Kidney capillary endothelial cell (primary cell): ENCODE measurements at regions not wholly inside any gene's neighbourhood (a gene's known extent, or its start where the extent isn't known, plus 50 kb on each side); places are given as distances from the start of the nearest gene placed in this dataset.
A peak's percentile ranks its signal among the peaks of the same experiment; 100 is the strongest.

Source experiments
- DNase-seq: peaks from one replicate; pipeline ENCODE4 v3.0.0-alpha.2; 2018; ENCODE audit warnings: low spot score

DNA sequence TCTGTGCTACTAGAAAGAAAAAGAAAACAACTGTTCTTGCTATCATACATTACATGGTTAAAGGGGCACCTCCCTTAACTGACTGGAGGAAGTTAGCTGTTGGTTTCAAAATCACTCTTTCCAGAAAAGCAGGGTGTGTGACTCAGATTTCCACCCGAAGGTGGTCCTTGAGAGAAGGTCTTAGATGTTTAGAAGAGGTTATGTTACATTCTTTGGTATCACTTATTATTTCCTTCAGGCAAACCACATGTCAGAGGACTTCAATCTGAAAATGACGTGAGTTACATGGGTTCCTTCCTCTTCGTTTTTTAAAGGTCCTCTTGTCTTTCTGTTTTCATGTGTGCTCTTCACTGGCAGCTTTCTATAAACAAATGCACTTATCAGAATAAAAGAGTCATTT, 307.9 kb upstream of the CBLB start:
- DNase-seq = no peak

DNA sequence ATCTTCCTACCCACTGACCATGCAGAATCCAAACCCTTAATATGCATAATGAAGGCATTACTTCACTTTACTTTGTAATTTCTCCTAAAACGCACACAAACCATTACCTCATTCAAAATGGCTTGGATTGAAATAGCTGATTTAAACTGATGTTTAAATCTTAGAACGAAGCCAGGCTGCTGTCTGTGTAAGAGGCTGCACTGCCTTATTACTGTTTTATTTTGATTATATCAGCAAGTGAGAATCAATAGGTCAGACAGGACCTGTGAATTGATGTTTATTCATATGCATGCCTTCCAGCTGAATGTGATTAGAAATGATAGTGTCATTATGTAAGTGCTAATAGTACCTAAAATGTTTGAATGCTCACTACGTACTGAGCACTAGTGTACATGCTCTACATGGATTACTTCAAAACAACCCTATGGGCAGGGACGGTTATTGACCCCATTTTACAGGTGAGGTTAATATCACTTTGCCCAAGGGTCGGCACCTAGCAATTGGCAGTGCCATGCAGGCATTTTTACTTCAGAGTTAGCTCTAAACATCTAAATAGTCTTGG, 314.2 kb upstream of the CBLB start:
- DNase-seq = no peak

DNA sequence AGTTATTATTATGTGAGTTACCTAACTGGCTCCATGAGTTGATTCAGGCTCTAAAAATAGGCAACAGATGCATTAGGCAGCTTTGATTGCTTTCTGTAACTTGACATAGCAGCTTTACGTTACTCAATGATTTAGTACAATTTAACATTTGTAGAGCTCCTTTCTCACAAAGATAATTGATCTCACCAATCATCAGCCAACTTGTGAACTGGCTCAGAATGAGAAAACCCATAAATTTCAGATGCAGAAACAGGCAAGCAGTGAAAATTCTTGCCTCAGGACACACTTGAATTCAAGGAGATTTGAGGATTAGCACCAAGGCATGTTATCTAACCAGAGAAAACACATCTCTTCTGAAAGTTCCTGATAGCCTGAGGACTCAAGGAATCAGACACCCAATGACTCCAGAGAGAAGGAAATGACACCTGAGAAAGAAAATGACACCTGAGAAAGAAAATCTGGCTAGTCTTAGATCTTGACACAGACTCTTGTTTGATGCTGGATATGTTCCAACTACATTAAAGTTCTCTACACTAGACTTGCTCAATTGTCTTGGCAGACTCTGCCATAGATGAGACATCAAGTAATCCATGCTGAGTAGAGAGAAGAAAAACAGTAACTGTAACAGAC, 315.1 kb upstream of the CBLB start:
- DNase-seq = no peak

DNA sequence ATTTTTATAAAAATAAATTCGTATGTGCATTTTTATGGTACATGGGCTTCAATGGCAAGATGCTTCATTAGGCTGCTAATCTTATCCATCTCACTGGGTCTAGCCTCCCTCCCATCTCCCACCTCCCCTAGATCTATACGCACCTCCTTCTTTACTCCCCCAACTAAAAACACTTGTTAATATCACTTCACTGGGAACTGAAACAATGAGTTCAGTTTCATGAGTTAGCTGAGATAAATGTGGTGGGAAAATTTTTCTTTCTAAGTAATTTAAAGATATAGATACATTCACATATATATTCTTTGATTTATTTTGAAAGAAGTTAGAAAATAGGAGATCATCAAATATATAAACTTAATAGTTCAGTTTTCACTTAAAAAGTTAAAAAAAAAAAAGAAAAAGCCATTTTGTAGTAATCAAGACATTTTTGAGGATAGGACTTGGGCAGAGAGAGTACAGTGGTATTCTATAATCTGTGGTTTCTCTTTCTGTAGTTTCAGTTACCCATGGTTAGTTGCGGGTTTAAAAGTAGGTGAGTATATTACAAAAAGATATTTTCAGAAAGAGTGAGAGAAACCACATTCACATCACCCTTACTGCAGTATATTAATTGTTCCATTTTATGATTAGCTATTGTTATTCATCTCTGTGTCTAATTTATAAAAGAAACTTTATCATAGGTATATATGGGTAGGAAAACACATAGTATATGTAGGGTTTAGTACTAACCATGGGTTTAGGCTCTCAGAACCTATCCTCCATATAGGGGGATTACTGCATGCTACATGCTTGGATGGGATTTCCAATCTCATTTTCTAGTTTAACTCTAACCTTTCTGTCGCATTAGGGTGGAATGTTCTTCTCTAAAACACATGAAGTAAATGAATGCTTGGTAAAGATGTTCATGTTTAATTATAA, 316.0 kb upstream of the CBLB start:
- no peak for DNase-seq

DNA sequence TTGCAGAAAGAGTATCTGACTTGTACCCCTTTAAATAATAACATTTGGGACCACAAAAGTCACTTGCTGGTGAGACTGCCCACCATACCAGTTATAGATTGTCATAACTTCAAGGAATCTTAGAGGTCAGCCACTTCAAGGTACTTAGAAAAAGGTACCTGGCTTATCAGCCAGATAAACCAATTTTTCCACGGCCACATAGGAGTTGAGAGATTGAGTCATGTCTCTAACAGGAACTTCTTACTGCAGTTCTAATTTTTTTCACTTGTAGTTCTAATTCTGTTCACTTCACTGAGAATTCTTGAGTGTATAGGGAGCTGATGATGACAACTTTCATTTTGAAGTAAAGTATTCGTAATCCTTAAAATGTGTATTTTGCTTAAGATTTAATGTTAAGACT, 317.1 kb upstream of the CBLB start:
- DNase-seq = no peak

DNA sequence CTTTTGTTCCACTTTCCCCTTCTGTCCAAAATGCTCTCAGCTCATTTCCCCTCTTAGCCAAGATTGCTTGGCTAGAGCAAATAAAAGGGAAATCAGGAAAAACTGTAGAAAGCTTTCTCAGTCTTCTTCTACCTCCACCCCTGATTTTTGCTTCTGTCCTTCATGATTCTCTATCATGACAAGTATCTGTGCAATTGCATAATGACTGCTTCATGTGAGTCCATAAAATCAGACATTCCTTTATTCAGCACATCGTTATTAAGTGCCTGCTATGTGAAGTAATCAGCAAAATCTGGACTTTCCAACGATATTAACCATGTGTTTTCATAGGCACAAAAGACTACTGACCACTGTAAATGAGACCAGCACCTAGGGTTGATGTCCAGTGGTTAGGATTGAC, 321.5 kb upstream of the CBLB start:
- DNase-seq = no peak

DNA sequence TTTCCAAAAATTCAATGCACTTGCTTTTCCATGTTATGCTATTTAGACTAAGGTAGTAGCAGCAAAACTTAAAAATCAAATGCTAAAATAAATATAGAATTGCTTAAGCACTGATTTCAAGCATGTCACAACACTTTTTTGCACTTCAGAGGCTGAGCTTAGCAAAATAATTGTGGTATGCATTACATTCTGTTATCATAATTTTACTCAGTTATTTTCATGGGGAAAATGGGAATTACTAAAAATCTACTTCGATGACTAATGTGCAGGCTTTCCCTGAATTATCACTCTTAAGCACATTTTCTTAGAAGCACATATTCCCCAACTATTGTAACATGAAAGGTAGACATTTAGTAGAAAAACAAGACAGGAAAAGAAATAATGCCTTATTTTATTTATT, 322.4 kb upstream of the CBLB start:
- DNase-seq = no peak

DNA sequence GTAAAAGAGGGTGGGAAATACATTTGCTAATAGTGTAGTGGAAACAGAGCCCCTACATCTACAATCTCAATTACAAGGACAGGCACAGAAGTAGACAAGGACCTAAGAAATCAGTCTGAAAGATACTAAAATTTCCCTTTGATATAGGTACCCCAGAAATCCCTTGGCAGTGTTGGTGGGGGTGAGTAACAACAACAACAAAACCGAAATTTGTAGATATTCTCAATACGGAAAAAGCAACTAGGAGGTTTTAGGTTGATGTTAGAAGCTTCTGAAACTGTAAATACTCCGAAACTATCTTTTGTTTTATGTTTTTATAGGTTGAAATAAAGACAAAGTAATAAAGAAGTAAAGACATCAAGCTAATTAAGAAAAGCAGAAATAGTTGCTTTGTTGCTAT, 323.1 kb upstream of the CBLB start:
- DNase-seq = no peak

DNA sequence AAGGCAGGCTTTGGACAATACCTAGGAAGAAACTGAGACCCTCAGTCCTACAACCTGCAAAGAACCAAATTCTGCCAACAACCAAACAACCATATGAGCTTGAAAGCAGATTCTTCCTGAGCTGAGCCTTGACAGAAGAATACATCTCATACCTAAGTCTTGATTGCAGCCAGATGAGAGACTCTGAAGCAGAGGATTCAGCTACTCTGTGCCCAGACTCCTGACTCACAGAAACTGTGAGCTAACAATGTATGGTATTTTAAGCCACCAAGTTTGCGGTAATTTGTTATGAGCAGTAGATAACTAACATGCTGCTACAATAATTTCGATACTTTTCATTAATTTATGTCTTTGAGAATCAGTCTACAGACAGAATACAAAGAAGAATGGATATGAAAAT, 325.1 kb upstream of the CBLB start:
- DNase-seq = no peak

DNA sequence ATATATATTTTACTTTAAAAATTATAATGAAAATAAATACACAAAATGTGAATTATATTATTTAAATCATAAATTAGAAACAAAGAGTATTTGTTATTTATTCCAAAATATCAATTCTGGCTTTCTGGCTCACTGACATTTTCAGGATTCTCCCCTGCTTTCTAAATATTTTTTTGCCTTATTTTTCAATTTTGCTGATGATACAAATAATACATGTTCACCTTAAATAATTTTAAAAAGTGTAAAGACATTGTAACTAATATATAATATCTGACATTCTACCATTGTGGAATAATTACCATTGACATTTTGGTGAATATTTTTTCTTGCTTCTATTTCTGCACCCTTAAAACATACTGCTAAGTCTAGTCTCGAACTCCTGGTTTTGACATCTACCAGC, 325.9 kb upstream of the CBLB start:
- DNase-seq = no peak

DNA sequence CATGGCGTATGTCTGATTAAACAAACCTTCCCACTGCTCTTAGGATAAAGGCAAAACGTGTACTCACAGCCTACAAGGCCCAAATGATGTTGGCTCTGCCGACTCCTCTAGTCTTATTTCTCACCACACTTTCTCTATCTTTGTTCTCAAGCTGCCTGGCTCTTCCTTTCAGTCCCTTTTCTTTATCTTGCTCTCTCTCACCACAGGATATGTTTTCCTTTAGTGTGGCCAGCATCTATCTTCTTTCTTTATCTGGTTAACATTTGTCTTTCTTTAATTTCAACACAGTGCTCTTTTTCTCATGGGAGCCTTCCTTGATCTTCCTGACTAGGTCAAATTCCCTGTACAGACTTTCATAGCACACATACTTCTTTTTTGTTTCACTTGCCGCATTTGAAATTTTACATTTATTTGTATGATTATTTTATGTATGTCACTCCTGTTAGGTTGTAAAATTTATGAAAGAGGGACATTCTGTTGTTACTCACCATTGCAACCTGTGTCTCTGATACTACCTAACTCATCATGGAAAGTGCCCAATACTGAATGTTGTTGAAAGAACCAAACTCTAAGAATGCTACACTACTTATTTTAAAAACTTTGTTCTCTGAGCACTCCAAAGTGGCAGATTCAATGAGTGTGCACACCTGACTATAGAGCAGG, 328.9 kb upstream of the CBLB start:
- DNase-seq = no peak

DNA sequence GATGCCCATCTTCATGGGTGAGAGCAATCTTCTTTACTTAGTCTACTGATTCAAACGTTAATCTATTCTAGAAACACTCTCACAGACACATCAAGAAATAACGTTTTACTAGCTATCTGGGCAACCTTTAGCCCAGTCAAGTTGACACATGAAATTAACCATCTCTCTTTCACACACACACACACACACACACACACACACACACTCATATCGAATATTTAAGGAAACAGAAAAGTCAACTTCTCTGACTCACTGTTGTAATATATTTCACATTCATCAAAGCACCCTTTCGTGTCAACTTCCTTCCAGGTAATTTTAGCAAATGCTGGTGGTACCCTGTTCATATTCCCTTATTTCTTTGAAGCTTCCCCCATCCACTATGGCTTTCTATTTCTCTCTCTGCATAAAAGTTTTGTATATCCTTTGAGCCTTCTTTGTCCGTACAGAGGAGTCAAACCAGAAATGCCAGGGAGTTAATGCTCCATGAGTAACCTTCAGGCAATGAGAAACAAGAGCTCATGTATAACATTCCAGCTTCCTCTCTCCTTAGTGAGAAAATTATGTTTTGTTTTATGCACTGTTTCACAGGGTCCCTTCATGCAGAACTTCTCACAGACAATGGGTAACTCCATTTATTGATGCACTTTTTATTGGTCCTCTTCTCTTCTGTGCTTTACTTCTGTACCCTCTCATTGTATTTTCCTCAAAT, 335.5 kb upstream of the CBLB start:
- DNase-seq = no peak

DNA sequence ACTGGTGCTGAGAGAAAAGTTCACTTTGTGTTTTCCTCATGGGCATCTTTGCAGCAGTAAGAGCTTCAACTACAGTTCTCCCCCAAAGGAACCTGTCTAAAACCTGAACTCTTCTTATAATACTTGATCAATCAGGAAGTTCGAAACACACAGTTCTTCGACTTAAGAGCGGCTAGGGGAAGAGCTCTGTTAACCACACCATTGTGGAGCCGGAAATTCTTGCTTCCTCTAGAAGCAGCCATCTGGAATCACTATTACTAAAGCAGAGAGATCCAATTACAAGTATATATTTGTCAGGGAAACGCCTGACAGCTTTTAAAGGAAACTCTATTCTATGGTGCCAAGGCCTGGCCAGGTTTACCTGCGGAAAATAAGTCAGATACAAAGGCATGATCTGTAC, 337.3 kb upstream of the CBLB start:
- DNase-seq = peak; percentile 59

DNA sequence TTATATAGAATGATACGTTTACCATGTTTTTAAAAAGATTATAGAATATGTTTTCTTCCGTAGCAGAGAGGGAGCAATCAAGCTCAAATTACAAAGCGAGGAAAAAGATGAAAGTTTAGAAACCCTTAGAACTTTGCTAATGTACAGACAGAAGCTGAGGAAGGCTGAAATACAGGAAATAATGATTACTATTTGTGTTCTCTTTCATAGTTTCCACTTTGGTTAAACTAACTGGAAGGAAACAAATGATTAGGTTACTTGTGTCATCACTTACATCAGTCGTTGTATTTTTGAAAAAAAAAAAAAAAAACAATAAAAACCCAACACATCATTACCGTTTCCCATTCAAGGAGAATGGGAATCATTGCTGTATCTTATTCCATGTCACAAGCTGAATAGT, 337.8 kb upstream of the CBLB start:
- DNase-seq = no peak

DNA sequence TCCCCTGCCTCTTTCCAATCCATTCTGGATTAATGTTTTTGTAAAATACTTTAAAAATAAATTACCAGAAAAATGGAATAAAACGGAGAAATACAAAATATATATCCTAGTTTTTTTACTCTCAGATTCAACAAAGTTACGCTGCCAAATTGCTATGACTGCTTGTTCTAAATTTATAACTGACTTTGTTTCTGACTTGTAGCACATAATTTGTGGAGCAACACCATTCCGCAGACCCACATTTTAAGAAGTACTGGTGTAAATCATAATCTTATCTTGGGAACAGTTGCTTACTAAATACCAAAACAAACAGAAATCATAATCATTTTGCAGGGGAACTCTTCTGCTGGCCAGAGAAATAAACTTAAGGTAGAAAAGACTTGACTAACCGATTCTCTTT, 339.4 kb upstream of the CBLB start:
- no peak for DNase-seq

DNA sequence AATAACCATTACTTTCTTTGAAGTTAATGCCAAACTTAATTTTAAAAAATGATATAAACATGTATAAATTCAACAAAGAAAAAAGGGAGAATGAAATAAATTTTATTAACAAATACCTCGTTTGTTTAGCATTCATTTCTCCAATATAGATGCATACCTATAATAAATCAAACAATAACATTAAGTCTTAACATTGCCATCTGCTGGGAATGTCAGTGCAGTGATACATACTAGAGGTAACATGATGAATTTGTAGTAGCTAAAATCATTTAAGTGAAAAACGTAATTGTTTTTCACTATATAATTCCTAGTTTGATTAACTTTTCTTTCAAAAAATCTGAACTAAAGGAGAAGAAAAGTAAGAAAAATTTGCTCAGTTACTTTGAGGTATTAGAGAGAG, 340.2 kb upstream of the CBLB start:
- DNase-seq = peak; percentile 17

DNA sequence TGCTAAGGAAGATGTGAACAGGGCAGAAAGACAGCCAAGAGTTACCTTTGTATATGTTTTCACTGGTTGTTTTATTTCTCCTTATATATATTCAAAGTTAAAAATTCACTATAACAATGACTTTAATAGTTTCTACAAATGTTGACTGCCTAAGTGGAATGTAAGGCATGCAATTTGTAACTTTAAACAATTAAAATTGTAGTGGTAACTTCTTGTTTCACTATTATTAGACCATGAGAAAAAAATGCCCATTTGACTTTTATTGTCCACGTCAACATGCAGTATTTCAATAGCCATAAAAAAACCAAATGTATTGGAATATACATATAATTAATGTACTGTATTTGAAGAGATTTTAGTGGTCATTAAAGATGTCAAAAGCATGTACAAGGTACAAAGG, 340.7 kb upstream of the CBLB start:
- no peak for DNase-seq

DNA sequence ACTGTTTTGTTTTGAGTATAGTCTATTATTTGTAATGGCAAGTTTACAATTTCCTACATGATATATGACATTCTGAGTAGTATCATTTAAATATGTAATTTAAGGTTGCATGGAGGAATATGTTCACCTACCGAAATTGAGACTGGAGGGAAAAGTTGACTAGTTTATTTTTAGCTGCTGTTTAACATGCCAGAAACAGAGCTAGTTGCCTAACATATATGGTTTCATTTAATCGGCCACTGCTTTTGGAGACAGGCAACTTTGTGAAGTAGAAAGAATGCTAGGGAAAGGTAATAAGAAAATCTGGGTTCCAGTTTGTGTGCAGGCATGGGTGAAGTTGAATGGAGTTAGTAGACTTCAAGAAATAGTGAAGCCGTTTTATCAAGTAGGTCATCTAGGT, 342.1 kb upstream of the CBLB start:
- no peak for DNase-seq

DNA sequence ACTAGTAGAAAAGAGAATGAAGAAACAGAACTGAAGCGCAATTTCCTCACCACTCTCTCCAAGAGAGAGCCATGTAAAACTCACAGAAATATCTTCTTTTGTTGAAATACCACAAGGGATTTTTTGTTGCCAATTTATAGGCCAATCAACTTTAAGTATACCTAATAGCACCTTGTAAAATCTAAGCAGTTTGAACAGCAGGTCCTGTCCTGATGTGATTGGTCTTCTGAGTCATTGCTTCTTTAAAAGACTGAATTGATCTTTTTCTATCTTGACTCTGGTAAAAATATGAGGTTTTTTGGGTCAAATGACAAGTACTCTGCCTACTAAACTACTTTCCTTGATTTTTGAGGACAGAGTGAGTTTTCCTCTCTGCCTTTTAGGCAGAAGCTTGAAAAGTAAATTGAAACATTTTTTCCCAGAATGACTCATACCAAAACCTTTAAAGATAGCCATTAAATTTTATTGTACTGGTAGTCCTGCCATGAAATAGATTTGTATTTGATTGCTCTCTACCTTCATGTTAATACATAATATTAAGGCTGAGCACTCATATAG, 343.9 kb upstream of the CBLB start:
- no peak for DNase-seq

DNA sequence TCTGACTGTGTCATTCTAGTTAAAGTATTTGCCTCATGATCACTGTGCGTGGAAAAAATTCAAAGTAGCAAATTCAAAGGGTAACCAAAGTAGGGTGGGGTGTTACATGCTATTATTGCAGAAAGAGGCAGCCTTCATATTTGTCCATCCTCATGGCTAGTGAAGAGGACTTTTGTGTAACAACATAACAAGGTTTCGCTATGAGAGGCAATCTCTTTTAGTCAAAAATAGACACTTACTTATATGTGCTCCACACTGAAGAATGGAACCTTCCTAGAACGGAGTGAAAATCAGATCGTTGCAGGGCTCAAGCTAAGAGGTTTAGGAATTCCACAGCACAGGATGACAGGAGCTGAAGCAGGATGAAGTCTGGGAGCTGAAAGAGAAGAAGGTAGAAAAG, 345.1 kb upstream of the CBLB start:
- no peak for DNase-seq

DNA sequence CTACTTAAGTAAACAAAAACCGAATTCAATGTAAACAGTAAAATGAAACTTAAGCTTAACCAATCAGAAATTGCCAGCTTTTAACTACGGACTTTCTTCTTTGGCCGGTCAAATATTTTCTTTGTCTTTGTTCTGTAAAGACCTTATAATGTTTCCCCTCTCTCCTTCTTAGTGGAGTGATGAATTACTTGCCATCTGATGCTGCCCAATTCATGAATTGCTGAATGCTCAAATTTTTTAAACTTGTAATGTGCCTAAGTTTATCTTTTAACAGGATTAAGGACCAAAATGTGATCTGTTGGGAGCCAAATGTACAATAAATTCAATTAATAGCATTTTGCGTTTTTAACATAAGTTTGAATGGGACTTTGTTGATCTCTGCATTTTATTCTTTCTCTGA, 345.8 kb upstream of the CBLB start:
- DNase-seq = no peak

DNA sequence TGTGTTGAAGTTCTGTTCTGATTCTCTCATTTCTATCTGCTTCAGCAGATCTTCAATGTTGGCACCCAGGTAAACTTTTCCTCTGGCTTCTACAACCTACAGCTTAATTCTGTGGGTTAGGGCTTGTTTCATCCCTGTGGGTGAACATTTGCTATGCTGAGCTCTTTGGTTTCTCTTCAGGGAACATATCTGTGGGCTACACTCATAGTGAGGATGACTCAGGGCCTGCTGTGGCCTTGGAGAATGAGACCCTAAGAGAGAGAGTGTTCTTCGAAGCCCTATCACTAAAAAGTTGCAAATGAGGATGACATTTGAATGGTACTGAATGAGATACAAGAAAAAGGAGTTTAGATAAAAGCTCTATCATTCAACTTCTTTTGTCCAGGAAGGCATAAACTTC, 346.2 kb upstream of the CBLB start:
- DNase-seq = no peak
